Caco-2 (cell line): ENCODE measurements at regions not wholly inside any gene's neighbourhood (a gene's known extent, or its start where the extent isn't known, plus 50 kb on each side); places are given as distances from the start of the nearest gene placed in this dataset.

ENCODE experiments used
- BruUV-seq: library from RNA; stranded (reverse); fragments of 400-500 nt; replicated peaks from 2 replicates; lab custom pipeline; 2021; lab: Mats Ljungman, UMichigan
- CTCF ChIA-PET: fragments of 300-600 bp; sonication (Branson Sonifier 250); formaldehyde crosslinking; loops from one replicate; lab custom pipeline; 2022; ENCODE audit warnings: antibody characterized with exemption; lab: Charles Lee
- POLR2A ChIA-PET: fragments of 300-600 bp; sonication (Branson Sonifier 250); formaldehyde crosslinking; loops from one replicate; lab custom pipeline; 2022; ENCODE audit warnings: antibody characterized with exemption; lab: Charles Lee
- DNase-seq, 2 experiments: peaks; one replicate each; pipeline versions ENCODE4 v3.0.0 to v3.0.0-alpha.2; 2020 to 2022
- H3K27me3 ChIP-seq: replicated peaks from 2 replicates; pipeline ENCODE4 v1.6.0; 2011; ENCODE audit warnings: low read length; ENCODE audit not compliant: control insufficient read depth, insufficient read depth
- H3K36me3 ChIP-seq: 2 replicates; pipeline ENCODE4 v1.5.1; 2011; ENCODE audit warnings: low read length; ENCODE audit not compliant: control insufficient read depth, insufficient read depth
- H3K4me1 ChIP-seq: fragments of 250-450 bp; sonication (Bioruptor Pico); 2 replicates; pipeline ENCODE4 v1.5.1; 2020; ENCODE audit warnings: mild to moderate bottlenecking
- H3K4me3 ChIP-seq: 2 replicates; pipeline ENCODE4 v1.5.1; 2011; ENCODE audit warnings: low read depth, mild to moderate bottlenecking, control low read depth, low read length
- H3K9me3 ChIP-seq: fragments of 250-450 bp; sonication (Bioruptor Pico); 2 replicates; pipeline ENCODE4 v1.5.1; 2020; ENCODE audit warnings: mild to moderate bottlenecking, moderate library complexity
- H3K27ac Mint-ChIP-seq: one replicate; pipeline ENCODE4 v1.8.0; 2022; ENCODE audit warnings: mixed read lengths; ENCODE audit not compliant: unreplicated experiment
- H3K27me3 Mint-ChIP-seq: one replicate; pipeline ENCODE4 v1.8.0; 2022; ENCODE audit warnings: mixed read lengths; ENCODE audit not compliant: insufficient read depth, unreplicated experiment
- H3K36me3 Mint-ChIP-seq: one replicate; pipeline ENCODE4 v1.8.0; 2022; ENCODE audit warnings: mild to moderate bottlenecking, mixed read lengths; ENCODE audit not compliant: insufficient read depth, unreplicated experiment
- H3K4me1 Mint-ChIP-seq: one replicate; pipeline ENCODE4 v1.8.0; 2022; ENCODE audit warnings: low read depth, mixed read lengths; ENCODE audit not compliant: unreplicated experiment
- H3K4me3 Mint-ChIP-seq: one replicate; pipeline ENCODE4 v1.8.0; 2022; ENCODE audit warnings: mild to moderate bottlenecking, moderate library complexity, mixed read lengths; ENCODE audit not compliant: unreplicated experiment
- H3K9me3 Mint-ChIP-seq: one replicate; pipeline ENCODE4 v1.8.0; 2022; ENCODE audit warnings: mixed read lengths; ENCODE audit not compliant: unreplicated experiment
- CTCF ChIP-seq, 2 experiments: fragments of 200-600 bp in 1 of 2; IDR thresholded peaks; 1 replicate in 1 of 2; 2 replicates in 1 of 2; pipeline versions ENCODE4 v1.5.1 to v1.8.0; 2011 to 2022; ENCODE audit warnings: antibody characterized with exemption in 1 of 2, control low read depth in 1 of 2, inconsistent platforms in 1 of 2, low read depth in 1 of 2, low read length in 1 of 2, mild to moderate bottlenecking in 1 of 2, moderate library complexity in 1 of 2; ENCODE audit not compliant: insufficient read depth in 1 of 2, severe bottlenecking in 1 of 2, unreplicated experiment in 1 of 2
- intact Hi-C: fragments of 100-400 bp; cut with micrococcal nuclease; formaldehyde crosslinking; loops from one replicate; pipeline ENCODE4 v1.10.0; 2022; ENCODE audit not compliant: unreplicated experiment

- Mint-ChIP-seq H3K36me3 (no peaks in the 10 kb centered on the region), H3K4me1 (no peaks in the 10 kb centered on the region), H3K9me3 (no peaks in the 10 kb centered on the region), H3K27me3 (peaks cover 12% of the 10 kb centered on the region), H3K27ac (no peak overlapping the region), H3K4me3 (no peak overlapping the region)
- Histone ChIP-seq H3K27me3 (no peaks in the 10 kb centered on the region), H3K9me3 (no peaks in the 10 kb centered on the region), H3K4me3 (no peak overlapping the region), H3K4me1 (no peaks in the 10 kb centered on the region), H3K36me3 (no peaks in the 10 kb centered on the region)
- DNase-seq: no peak
- TF ChIP-seq CTCF (IDR thresholded peaks at IDR 0.05; ENCODE audit: insufficient read depth in 1 of 2, low read depth in 1 of 2, low read length in 1 of 2, severe bottlenecking in 1 of 2, unreplicated experiment in 1 of 2): no peak
- intact Hi-C loops: no loop called here
- ChIA-PET CTCF (no interaction called here), POLR2A (no interaction called here)
- no TSS peak for BruUV-seq
Measured at GRCh38 chr1:38186566-38186965, 140.0 kb upstream of the POU3F1 start.

GRCh38 chr1:38185913-38186312 is 139.3 kb upstream of the POU3F1 start:
- no TSS peak for BruUV-seq

GRCh38 chr1:38183747-38184146 is 137.2 kb upstream of the POU3F1 start:
- H3K9me3 Mint-ChIP-seq: no peaks in the 10 kb centered on the region
- H3K4me1 Mint-ChIP-seq: no peaks in the 10 kb centered on the region
- peaks cover 19% of the 10 kb centered on the region for H3K27me3 Mint-ChIP-seq
- no peak overlapping the region for H3K27ac Mint-ChIP-seq
- no peaks in the 10 kb centered on the region for H3K4me1 ChIP-seq
- no peak for DNase-seq
- no peak overlapping the region for H3K4me3 Mint-ChIP-seq
- no TSS peak for BruUV-seq
- no peaks in the 10 kb centered on the region for H3K36me3 ChIP-seq
- intact Hi-C loops: no loop called here
- H3K9me3 ChIP-seq: no peaks in the 10 kb centered on the region
- H3K4me3 ChIP-seq: no peak overlapping the region
- no peak for TF ChIP-seq CTCF (IDR thresholded peaks at IDR 0.05; ENCODE audit: insufficient read depth in 1 of 2, low read depth in 1 of 2, low read length in 1 of 2, severe bottlenecking in 1 of 2, unreplicated experiment in 1 of 2)
- POLR2A ChIA-PET: no interaction called here
- H3K27me3 ChIP-seq: no peaks in the 10 kb centered on the region
- CTCF ChIA-PET: no interaction called here
- H3K36me3 Mint-ChIP-seq: no peaks in the 10 kb centered on the region

More at GRCh38 chr1:38185913-38186312, 139.3 kb upstream of the POU3F1 start:
- no peak overlapping the region for H3K4me3 ChIP-seq
- no peak for TF ChIP-seq CTCF (IDR thresholded peaks at IDR 0.05; ENCODE audit: insufficient read depth in 1 of 2, low read depth in 1 of 2, low read length in 1 of 2, severe bottlenecking in 1 of 2, unreplicated experiment in 1 of 2)
- no peak for DNase-seq
- H3K36me3 Mint-ChIP-seq: no peaks in the 10 kb centered on the region
- POLR2A ChIA-PET: no interaction called here
- intact Hi-C loops: no loop called here
- no peaks in the 10 kb centered on the region for H3K4me1 Mint-ChIP-seq
- H3K36me3 ChIP-seq: no peaks in the 10 kb centered on the region
- CTCF ChIA-PET: no interaction called here
- no peaks in the 10 kb centered on the region for H3K4me1 ChIP-seq
- H3K27me3 Mint-ChIP-seq: peaks cover 13% of the 10 kb centered on the region
- no peaks in the 10 kb centered on the region for H3K9me3 ChIP-seq
- H3K4me3 Mint-ChIP-seq: no peak overlapping the region
- H3K9me3 Mint-ChIP-seq: no peaks in the 10 kb centered on the region
- H3K27ac Mint-ChIP-seq: no peak overlapping the region
- no peaks in the 10 kb centered on the region for H3K27me3 ChIP-seq
